Transverse colon (tissue), 4 donors: ENCODE measurements at regions not wholly inside any gene's neighbourhood (a gene's known extent, or its start where the extent isn't known, plus 50 kb on each side); places are given as distances from the start of the nearest gene placed in this dataset.

ENCODE experiments used
- EP300 ChIP-seq: sonication (generic); formaldehyde crosslinking; IDR thresholded peaks from one replicate; pipeline ENCODE4 v1.6.1; 2017; ENCODE audit warnings: antibody characterized with exemption, low read depth
- POLR2A ChIP-seq: fragments of 450-650 bp; IDR thresholded peaks from one replicate; pipeline ENCODE4 v1.6.1; 2016; ENCODE audit warnings: antibody characterized with exemption, mild to moderate bottlenecking, moderate library complexity
- POLR2AphosphoS5 ChIP-seq, 3 donors: sonication (generic); formaldehyde crosslinking; IDR thresholded peaks; one replicate each; pipeline ENCODE4 v1.6.1; 2016; ENCODE audit warnings: antibody characterized with exemption in 3 of 3
- TF ChIP-seq, protein P1 (sequence below), 5 experiments: fragments of 200-600 bp in 3 of 5; fragments of 450-650 bp in 2 of 5; sonication (generic) in 3 of 5; IDR thresholded peaks; 1 replicate in 2 of 5; 2 replicates in 3 of 5; pipeline ENCODE4 v1.5.1; 2016 to 2017; ENCODE audit warnings: antibody characterized with exemption in 5 of 5, inconsistent platforms in 3 of 5, mild to moderate bottlenecking in 2 of 5, moderate library complexity in 1 of 5

DNA sequence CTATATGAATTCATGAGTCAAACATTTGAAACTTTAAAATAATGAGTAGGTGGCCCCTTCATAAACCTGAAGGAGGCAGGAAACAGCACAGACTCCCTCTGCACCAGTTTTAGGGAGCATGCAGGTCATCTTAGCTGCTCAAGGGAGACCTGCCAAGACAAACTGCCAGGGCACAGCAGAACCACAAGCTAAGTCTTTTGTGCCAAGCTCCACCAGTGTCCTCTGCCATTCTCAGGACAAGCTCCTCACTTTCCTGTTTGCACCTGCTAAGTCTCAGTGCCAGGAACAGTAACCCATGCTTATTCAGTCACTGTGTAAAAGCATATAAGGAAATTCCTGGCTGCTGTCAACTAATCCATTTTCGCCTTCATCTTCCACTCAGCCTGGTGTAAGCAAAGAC, 368.9 kb downstream of the SEC16B start:
- TF ChIP-seq, protein P1, sequence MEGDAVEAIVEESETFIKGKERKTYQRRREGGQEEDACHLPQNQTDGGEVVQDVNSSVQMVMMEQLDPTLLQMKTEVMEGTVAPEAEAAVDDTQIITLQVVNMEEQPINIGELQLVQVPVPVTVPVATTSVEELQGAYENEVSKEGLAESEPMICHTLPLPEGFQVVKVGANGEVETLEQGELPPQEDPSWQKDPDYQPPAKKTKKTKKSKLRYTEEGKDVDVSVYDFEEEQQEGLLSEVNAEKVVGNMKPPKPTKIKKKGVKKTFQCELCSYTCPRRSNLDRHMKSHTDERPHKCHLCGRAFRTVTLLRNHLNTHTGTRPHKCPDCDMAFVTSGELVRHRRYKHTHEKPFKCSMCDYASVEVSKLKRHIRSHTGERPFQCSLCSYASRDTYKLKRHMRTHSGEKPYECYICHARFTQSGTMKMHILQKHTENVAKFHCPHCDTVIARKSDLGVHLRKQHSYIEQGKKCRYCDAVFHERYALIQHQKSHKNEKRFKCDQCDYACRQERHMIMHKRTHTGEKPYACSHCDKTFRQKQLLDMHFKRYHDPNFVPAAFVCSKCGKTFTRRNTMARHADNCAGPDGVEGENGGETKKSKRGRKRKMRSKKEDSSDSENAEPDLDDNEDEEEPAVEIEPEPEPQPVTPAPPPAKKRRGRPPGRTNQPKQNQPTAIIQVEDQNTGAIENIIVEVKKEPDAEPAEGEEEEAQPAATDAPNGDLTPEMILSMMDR (IDR thresholded peaks at IDR 0.05), result no peak
- TF ChIP-seq POLR2A (no peak), POLR2AphosphoS5 (IDR thresholded peaks at IDR 0.05) (no peak), EP300 (no peak)
